GM18505 (cell line): ENCODE measurements at regions not wholly inside any gene's neighbourhood (a gene's known extent, or its start where the extent isn't known, plus 50 kb on each side); places are given as distances from the start of the nearest gene placed in this dataset.
A peak's percentile ranks its signal among the peaks of the same experiment; 100 is the strongest.

Experiments
- ATAC-seq: cut with Tn5 transposase; IDR thresholded peaks from one replicate; pipeline ENCODE4 v1.9.1; 2021; ENCODE audit not compliant: unreplicated experiment
- POLR2A ChIP-seq: IDR thresholded peaks from 4 replicates; pipeline ENCODE4 v1.6.1; 2011; ENCODE audit warnings: borderline replicate concordance; ENCODE audit not compliant: insufficient read depth, insufficient read length; ENCODE audit errors: extremely low read depth

DNA sequence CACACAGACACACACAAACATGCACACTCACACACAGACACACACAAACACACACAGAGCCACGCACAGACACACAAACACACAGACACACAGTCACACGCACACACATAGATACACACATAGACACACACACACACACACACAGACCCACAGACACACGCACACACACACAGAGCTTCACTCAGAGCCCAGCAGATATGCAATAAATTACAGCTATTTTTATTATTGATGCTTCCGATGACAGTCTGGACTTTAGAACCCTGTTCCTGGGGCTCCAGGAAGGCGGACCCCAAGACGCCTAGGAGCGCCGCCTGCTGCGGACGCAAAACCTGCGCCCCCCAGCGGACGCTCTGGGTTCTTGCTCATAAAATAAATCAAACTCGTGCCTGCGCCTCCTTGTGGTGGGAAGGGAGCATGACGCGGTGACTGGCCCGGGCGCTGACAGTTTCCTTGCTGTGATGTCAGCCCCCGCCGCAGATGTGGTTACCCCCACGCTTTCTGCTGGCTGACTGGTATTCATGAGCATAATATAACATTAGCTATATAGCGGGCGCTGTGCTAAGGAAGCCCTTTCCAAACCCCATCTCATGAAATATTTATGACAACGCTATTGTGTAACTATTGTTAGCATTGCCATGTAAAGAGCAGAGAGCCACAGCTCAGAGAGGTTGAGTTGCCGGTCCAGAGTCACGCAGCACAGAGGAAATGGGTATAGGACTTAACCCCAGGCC lies 64.4 kb upstream of the TM9SF2 start:
- ATAC-seq = peak; percentile 34
- no peak for TF ChIP-seq POLR2A

DNA sequence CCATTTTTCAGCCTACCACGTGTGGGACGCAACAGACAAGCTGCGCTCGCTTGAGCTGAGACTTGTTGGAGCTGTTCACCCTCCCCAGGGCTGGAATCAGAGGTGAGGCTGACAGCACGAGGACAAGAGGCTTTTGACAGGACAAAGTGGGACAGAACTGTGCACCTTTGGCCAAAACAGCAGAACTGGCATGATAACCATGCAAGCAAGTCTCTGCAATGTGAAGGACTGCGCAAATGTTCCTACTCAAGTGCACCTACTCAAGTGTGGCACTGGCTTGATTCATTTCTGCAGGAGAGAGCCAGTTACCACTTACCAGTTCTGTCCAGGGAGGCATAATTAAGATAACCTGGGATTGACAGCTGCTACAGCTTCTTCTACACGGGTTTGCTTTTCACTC lies 62.2 kb upstream of the TM9SF2 start:
- TF ChIP-seq POLR2A = no peak
- no peak for ATAC-seq

DNA sequence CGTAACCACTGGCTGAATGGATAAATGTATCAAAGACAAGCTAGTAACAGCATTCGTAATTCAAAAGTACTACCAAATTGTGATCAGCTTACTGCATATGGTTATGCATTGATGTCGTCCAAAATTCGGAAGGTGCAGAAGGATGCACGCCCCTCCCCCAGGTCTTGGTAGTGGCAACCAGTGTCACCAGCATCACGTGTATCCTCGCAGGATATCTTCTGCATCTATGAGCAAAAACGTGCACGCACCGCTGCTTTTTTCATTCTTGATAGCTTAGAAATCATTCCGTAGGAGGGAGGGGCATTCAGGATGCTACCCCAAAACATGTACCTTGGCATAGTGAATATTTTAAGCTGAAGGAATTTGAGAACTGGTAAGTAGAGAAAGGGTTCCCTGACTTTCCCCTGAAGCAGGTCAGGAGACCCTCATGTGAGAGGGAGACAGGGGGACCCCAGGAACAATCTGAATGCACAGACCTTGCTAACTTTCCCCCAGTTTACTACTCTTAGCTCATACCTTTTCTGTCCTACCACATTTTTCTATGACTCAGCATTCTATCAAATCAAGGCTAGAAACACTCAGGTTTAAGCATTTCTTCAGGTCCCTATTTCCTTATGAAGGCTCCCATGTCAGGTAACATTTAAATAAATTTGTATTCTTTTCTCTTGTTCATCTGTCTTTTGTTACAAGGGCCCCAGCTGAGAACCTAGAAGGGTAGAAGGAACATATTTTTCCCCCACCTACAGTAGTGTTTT lies 61.2 kb upstream of the TM9SF2 start:
- no peak for TF ChIP-seq POLR2A
- ATAC-seq = no peak

GRCh38 chr13:99442273-99442895 lies 58.9 kb upstream of the TM9SF2 start:
- no peak for TF ChIP-seq POLR2A
- no peak for ATAC-seq

- no peak for TF ChIP-seq POLR2A
- no peak for ATAC-seq
Measured at GRCh38 chr13:99446242-99446641, 55.0 kb upstream of the TM9SF2 start.

DNA sequence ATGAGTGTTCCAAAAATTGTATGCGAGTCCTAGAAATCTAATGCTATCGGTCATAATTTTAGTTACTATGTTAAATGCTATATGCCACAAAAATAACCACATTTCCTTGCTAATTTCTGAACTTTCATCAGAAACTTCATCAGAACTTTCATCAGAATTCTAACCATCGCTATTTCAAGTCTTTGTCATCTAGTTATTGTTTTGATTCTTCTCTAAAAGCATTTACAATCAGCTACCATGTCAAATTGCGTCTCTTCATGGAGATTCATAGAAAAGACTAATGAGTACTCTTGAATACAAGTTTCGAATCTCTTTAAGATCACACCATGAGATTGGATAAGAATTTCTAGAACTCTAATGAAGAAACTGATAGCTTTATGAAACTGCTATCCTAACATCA lies 52.7 kb upstream of the TM9SF2 start:
- ATAC-seq = no peak
- no peak for TF ChIP-seq POLR2A

GRCh38 chr13:99450416-99450815 lies 50.9 kb upstream of the TM9SF2 start:
- TF ChIP-seq POLR2A = no peak
- ATAC-seq = no peak
